ENCODE measurements at regions not wholly inside any gene's neighbourhood (a gene's known extent, or its start where the extent isn't known, plus 50 kb on each side); places are given as distances from the start of the nearest gene placed in this dataset.

- TF ChIP-seq EZH2 (IDR thresholded peaks at IDR 0.05; ENCODE audit: borderline replicate concordance, low read depth, low read length, severe bottlenecking): no peak
- no peak for TF ChIP-seq POLR2A (IDR thresholded peaks at IDR 0.05; ENCODE audit: low read depth, low read length)
- TF ChIP-seq CTCF (IDR thresholded peaks at IDR 0.05; ENCODE audit: extremely low read depth in 1 of 2, insufficient read depth in 1 of 2, low read depth in 1 of 2, low read length in 2 of 2): no peak
- TF ChIP-seq MAX (IDR thresholded peaks at IDR 0.05; ENCODE audit: insufficient read depth, insufficient read length): no peak
- TF ChIP-seq POLR2AphosphoS5 (IDR thresholded peaks at IDR 0.05; ENCODE audit: insufficient read depth, low read depth, low read length): no peak
These were observed 138.1 kb downstream of the LMNTD1 start for GRCh38 chr12:25415004-25415403.

All from endothelial cell of umbilical vein (primary cell).